Dendritic cell treated with granulocyte-macrophage colony-stimulating factor and Interleukin-4, amounts not matched to agents 40 ng/mL and 50 ng/mL, for 4 days (primary cell): ENCODE measurements at regions not wholly inside any gene's neighbourhood (a gene's known extent, or its start where the extent isn't known, plus 50 kb on each side); places are given as distances from the start of the nearest gene placed in this dataset.
A peak's percentile ranks its signal among the peaks of the same experiment; 100 is the strongest.

Experiments used
- H3K27ac Mint-ChIP-seq: one replicate; pipeline ENCODE4 v1.8.0; 2022; ENCODE audit warnings: mild to moderate bottlenecking, mixed read lengths
- H3K27me3 Mint-ChIP-seq: one replicate; pipeline ENCODE4 v1.8.0; 2022; ENCODE audit warnings: mild to moderate bottlenecking, mixed read lengths
- H3K36me3 Mint-ChIP-seq: one replicate; pipeline ENCODE4 v1.8.0; 2022; ENCODE audit warnings: low read depth, mixed read lengths
- H3K4me1 Mint-ChIP-seq: one replicate; pipeline ENCODE4 v1.8.0; 2022; ENCODE audit warnings: low read depth, mixed read lengths
- H3K4me3 Mint-ChIP-seq: one replicate; pipeline ENCODE4 v1.8.0; 2022; ENCODE audit warnings: mild to moderate bottlenecking, moderate library complexity, mixed read lengths
- H3K9me3 Mint-ChIP-seq: one replicate; pipeline ENCODE4 v1.8.0; 2022; ENCODE audit warnings: mixed read lengths
- intact Hi-C: fragments of 100-400 bp; cut with micrococcal nuclease; formaldehyde crosslinking; loops from one replicate; pipeline ENCODE4 v1.15.0; 2022

GRCh38 chr12:111218499-111218898 is 150.4 kb downstream of the PHETA1 start:
- H3K4me3 Mint-ChIP-seq, result no peak overlapping the region
- peaks cover 10% of the 10 kb centered on the region for H3K27me3 Mint-ChIP-seq
- intact Hi-C loops, result no loop called here
- peaks cover 30% of the 10 kb centered on the region for H3K4me1 Mint-ChIP-seq
- H3K27ac Mint-ChIP-seq, result no peak overlapping the region
- no peaks in the 10 kb centered on the region for H3K9me3 Mint-ChIP-seq
- no peaks in the 10 kb centered on the region for H3K36me3 Mint-ChIP-seq

GRCh38 chr12:111216387-111217159 is 152.3 kb downstream of the PHETA1 start:
- no peak overlapping the region for H3K4me3 Mint-ChIP-seq
- H3K27ac Mint-ChIP-seq, result no peak overlapping the region
- peaks cover 19% of the 10 kb centered on the region for H3K27me3 Mint-ChIP-seq
- intact Hi-C loops, result no loop called here
- H3K4me1 Mint-ChIP-seq, result peaks cover 27% of the 10 kb centered on the region
- no peaks in the 10 kb centered on the region for H3K9me3 Mint-ChIP-seq
- no peaks in the 10 kb centered on the region for H3K36me3 Mint-ChIP-seq

- intact Hi-C loops, result no loop called here
- H3K4me1 Mint-ChIP-seq, result peaks cover 24% of the 10 kb centered on the region
These were observed 153.0 kb downstream of the PHETA1 start for GRCh38 chr12:111215881-111216280.

GRCh38 chr12:111214401-111214800 is 154.5 kb downstream of the PHETA1 start:
- Mint-ChIP-seq H3K9me3 (no peaks in the 10 kb centered on the region), H3K4me1 (peaks cover 24% of the 10 kb centered on the region), H3K27ac (no peak overlapping the region), H3K27me3 (peaks cover 27% of the 10 kb centered on the region), H3K36me3 (no peaks in the 10 kb centered on the region), H3K4me3 (no peak overlapping the region)
- intact Hi-C loops, result no loop called here

More at GRCh38 chr12:111215881-111216280, 153.0 kb downstream of the PHETA1 start:
- Mint-ChIP-seq H3K9me3 (no peaks in the 10 kb centered on the region), H3K36me3 (no peaks in the 10 kb centered on the region), H3K27me3 (peaks cover 25% of the 10 kb centered on the region), H3K27ac (no peak overlapping the region), H3K4me3 (no peak overlapping the region)

GRCh38 chr12:111213561-111213960 is 155.3 kb downstream of the PHETA1 start:
- Mint-ChIP-seq H3K4me3 (no peak overlapping the region), H3K4me1 (peaks cover 24% of the 10 kb centered on the region), H3K27ac (no peak overlapping the region), H3K9me3 (no peaks in the 10 kb centered on the region), H3K27me3 (peaks cover 27% of the 10 kb centered on the region), H3K36me3 (no peaks in the 10 kb centered on the region)
- intact Hi-C loops, result no loop called here

- intact Hi-C loops, result no loop called here
- Mint-ChIP-seq H3K4me1 (peaks cover 24% of the 10 kb centered on the region), H3K4me3 (no peak overlapping the region), H3K27ac (no peak overlapping the region), H3K27me3 (peaks cover 26% of the 10 kb centered on the region), H3K9me3 (no peaks in the 10 kb centered on the region), H3K36me3 (no peaks in the 10 kb centered on the region)
These were observed 156.0 kb downstream of the PHETA1 start for GRCh38 chr12:111212814-111213456.

GRCh38 chr12:111211910-111212757 is 156.8 kb downstream of the PHETA1 start:
- H3K4me3 Mint-ChIP-seq, result no peak overlapping the region
- H3K9me3 Mint-ChIP-seq, result no peaks in the 10 kb centered on the region
- H3K27me3 Mint-ChIP-seq, result peaks cover 24% of the 10 kb centered on the region
- peaks cover 23% of the 10 kb centered on the region for H3K4me1 Mint-ChIP-seq
- H3K36me3 Mint-ChIP-seq, result no peaks in the 10 kb centered on the region
- H3K27ac Mint-ChIP-seq, result no peak overlapping the region
- intact Hi-C loops, result no loop called here

- Mint-ChIP-seq H3K27me3 (peaks cover 22% of the 10 kb centered on the region), H3K27ac (no peak overlapping the region), H3K4me1 (peaks cover 7% of the 10 kb centered on the region), H3K36me3 (no peaks in the 10 kb centered on the region), H3K9me3 (no peaks in the 10 kb centered on the region), H3K4me3 (no peak overlapping the region)
- intact Hi-C loops, result no loop called here
These were observed 159.1 kb downstream of the PHETA1 start for GRCh38 chr12:111209811-111210210.

GRCh38 chr12:111207761-111208160 is 161.1 kb downstream of the PHETA1 start:
- no peak overlapping the region for H3K27ac Mint-ChIP-seq
- H3K4me3 Mint-ChIP-seq, result no peak overlapping the region
- no peaks in the 10 kb centered on the region for H3K9me3 Mint-ChIP-seq
- peaks cover 20% of the 10 kb centered on the region for H3K27me3 Mint-ChIP-seq
- H3K36me3 Mint-ChIP-seq, result no peaks in the 10 kb centered on the region
- peaks cover 19% of the 10 kb centered on the region for H3K4me1 Mint-ChIP-seq
- intact Hi-C loops, result no loop called here

GRCh38 chr12:111204788-111205241 is 164.1 kb downstream of the PHETA1 start:
- intact Hi-C loops, result no loop called here
- H3K4me3 Mint-ChIP-seq, result no peak overlapping the region
- H3K4me1 Mint-ChIP-seq, result peaks cover 29% of the 10 kb centered on the region
- peaks cover 19% of the 10 kb centered on the region for H3K27me3 Mint-ChIP-seq
- no peak overlapping the region for H3K27ac Mint-ChIP-seq
- H3K36me3 Mint-ChIP-seq, result no peaks in the 10 kb centered on the region
- no peaks in the 10 kb centered on the region for H3K9me3 Mint-ChIP-seq

- H3K9me3 Mint-ChIP-seq, result no peaks in the 10 kb centered on the region
- peaks cover 19% of the 10 kb centered on the region for H3K27me3 Mint-ChIP-seq
- intact Hi-C loops, result no loop called here
- H3K27ac Mint-ChIP-seq, result peak overlapping the region; percentile 16
- no peaks in the 10 kb centered on the region for H3K36me3 Mint-ChIP-seq
- H3K4me1 Mint-ChIP-seq, result peaks cover 34% of the 10 kb centered on the region
- H3K4me3 Mint-ChIP-seq, result no peak overlapping the region
These were observed 164.9 kb downstream of the PHETA1 start for GRCh38 chr12:111203969-111204368.

GRCh38 chr12:111203446-111203845 is 165.4 kb downstream of the PHETA1 start:
- Mint-ChIP-seq H3K4me1 (peaks cover 40% of the 10 kb centered on the region), H3K9me3 (no peaks in the 10 kb centered on the region), H3K4me3 (no peak overlapping the region)

GRCh38 chr12:111202237-111202915 is 166.5 kb downstream of the PHETA1 start:
- H3K27me3 Mint-ChIP-seq, result peaks cover 19% of the 10 kb centered on the region

More at GRCh38 chr12:111203446-111203845, 165.4 kb downstream of the PHETA1 start:
- intact Hi-C loops, result no loop called here
- H3K27me3 Mint-ChIP-seq, result peaks cover 19% of the 10 kb centered on the region
- peak overlapping the region; percentile 16 for H3K27ac Mint-ChIP-seq
- no peaks in the 10 kb centered on the region for H3K36me3 Mint-ChIP-seq

More at GRCh38 chr12:111202237-111202915, 166.5 kb downstream of the PHETA1 start:
- peaks cover 46% of the 10 kb centered on the region for H3K4me1 Mint-ChIP-seq
- H3K4me3 Mint-ChIP-seq, result no peak overlapping the region
- no peaks in the 10 kb centered on the region for H3K36me3 Mint-ChIP-seq
- H3K27ac Mint-ChIP-seq, result no peak overlapping the region
- intact Hi-C loops, result no loop called here
- no peaks in the 10 kb centered on the region for H3K9me3 Mint-ChIP-seq
